ENCODE measurements at regions not wholly inside any gene's neighbourhood (a gene's known extent, or its start where the extent isn't known, plus 50 kb on each side); places are given as distances from the start of the nearest gene placed in this dataset.

DNA sequence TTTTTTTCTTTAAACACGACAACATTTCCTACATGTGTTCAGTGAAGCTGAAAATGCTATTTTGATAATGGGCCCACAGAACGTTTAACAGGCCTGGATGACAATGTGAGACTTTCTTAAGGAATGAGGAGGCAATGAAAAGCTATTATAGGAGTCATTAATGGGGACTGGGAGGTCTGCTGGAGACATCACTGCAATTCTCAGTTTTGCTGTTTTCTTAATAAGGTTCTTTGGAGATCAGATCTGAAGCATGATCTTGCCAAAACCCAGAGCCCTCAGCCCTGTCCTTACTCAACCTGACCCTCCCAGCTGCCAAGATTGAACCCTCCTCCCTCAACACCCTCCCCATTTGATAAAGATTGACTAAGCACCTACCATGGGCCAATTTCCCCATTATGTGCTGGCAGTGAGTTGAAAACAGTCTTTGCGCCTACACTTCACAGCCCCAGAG lies 353.1 kb downstream of the MAFB start (continued):
- TF ChIP-seq KDM5A (IDR thresholded peaks at IDR 0.05; ENCODE audit: low read length), result no peak
- TF ChIP-seq, protein P1, sequence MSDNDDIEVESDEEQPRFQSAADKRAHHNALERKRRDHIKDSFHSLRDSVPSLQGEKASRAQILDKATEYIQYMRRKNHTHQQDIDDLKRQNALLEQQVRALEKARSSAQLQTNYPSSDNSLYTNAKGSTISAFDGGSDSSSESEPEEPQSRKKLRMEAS (IDR thresholded peaks at IDR 0.05), result no peak
